ENCODE measurements at regions not wholly inside any gene's neighbourhood (a gene's known extent, or its start where the extent isn't known, plus 50 kb on each side); places are given as distances from the start of the nearest gene placed in this dataset.

GRCh38 chr12:46895726-46896125 lies 69.9 kb upstream of the SLC38A4 start:
- 0% methylated on average over 3 of the region's 3 CpGs for WGBS (ENCODE audit: insufficient coverage, low coverage, missing lambda C conversion rate)
- no peaks in the 10 kb centered on the region; a peak in 1 of 5 replicates for H3K27me3 ChIP-seq (ENCODE audit: control insufficient read depth in 2 of 2, insufficient read depth in 2 of 2, low read length in 2 of 2)
- in situ Hi-C loops (cut with MboI): no loop called here
- no peaks in the 10 kb centered on the region for H4K20me1 ChIP-seq (replicated peaks; ENCODE audit: control insufficient read depth, insufficient read depth, low read length)
- FAIRE-seq: no peak
- H3K9me1 ChIP-seq (ENCODE audit: control insufficient read depth, insufficient read depth, low read length): no peaks in the 10 kb centered on the region
- DNase-seq (ENCODE audit: extremely low read depth in 1 of 4, low spot score in 3 of 4): no peak
- no peak overlapping the region for H2AFZ ChIP-seq (ENCODE audit: low read depth, low read length)
- intact Hi-C loops (cut with micrococcal nuclease): no loop called here
- no peaks in the 10 kb centered on the region for H3K9me3 ChIP-seq (replicated peaks; ENCODE audit: control insufficient read depth, insufficient read depth, low read depth, low read length)
- H3K4me2 ChIP-seq (ENCODE audit: insufficient read depth, low read length): no peak overlapping the region
- ATAC-seq: no peak
- no peaks in the 10 kb centered on the region for H3K79me2 ChIP-seq (ENCODE audit: control insufficient read depth, insufficient read depth, low read length)
- no TSS peak for BruUV-seq (replicated peaks)
- H3K9ac ChIP-seq (ENCODE audit: insufficient read depth in 1 of 2, low read depth in 2 of 2, low read length in 2 of 2): no peak overlapping the region
- ChIA-PET CTCF (ENCODE audit: low intra/inter-chr PET ratio) (no interaction called here), POLR2A (no interaction called here)
- H3K4me3 ChIP-seq: no peak overlapping the region
- no peaks in the 10 kb centered on the region for H3K4me1 ChIP-seq (replicated peaks in 1 of 2; ENCODE audit: control insufficient read depth in 2 of 2, insufficient read depth in 2 of 2, low read length in 2 of 2)
- H3K36me3 ChIP-seq (ENCODE audit: control insufficient read depth, insufficient read depth, low read length): no peaks in the 10 kb centered on the region
- no peak for TF ChIP-seq NFYB (IDR thresholded peaks at IDR 0.05; ENCODE audit: extremely low read depth, insufficient read length)
- TF ChIP-seq RBM25 (IDR thresholded peaks at IDR 0.05; ENCODE audit: low read depth, low read length, severe bottlenecking): no peak
- TF ChIP-seq POLR3G (IDR thresholded peaks at IDR 0.05; ENCODE audit: extremely low read depth, insufficient read length, insufficient replicate concordance): no peak
- no peak for TF ChIP-seq PRPF4 (IDR thresholded peaks at IDR 0.05; ENCODE audit: insufficient read depth, low read depth, low read length, poor library complexity, severe bottlenecking)
- no peak for TF ChIP-seq ZFP36 (IDR thresholded peaks at IDR 0.05; ENCODE audit: low read depth, low read length, partially characterized antibody)
- no peak for TF ChIP-seq KAT8 (IDR thresholded peaks at IDR 0.05; ENCODE audit: low read depth)
- no peak for TF ChIP-seq ZNF263 (CRISPR knock-in tag; IDR thresholded peaks at IDR 0.05; ENCODE audit: borderline replicate concordance)
- no peak for TF ChIP-seq ZNF165 (CRISPR knock-in tag; IDR thresholded peaks at IDR 0.05; ENCODE audit: borderline replicate concordance)
- no peak for TF ChIP-seq MAFG (tag; conservative IDR thresholded peaks at IDR 0.05)
- TF ChIP-seq ZNF589 (CRISPR knock-in tag; IDR thresholded peaks at IDR 0.05; ENCODE audit: low read depth): no peak
- no peak for TF ChIP-seq ASH1L (IDR thresholded peaks at IDR 0.05; ENCODE audit: borderline replicate concordance, low read depth, partially characterized antibody)
- no peak for TF ChIP-seq ZNF398 (CRISPR knock-in tag; IDR thresholded peaks at IDR 0.05)
- no peak for TF ChIP-seq TAL1 (IDR thresholded peaks at IDR 0.05)
- no peak for TF ChIP-seq TEAD2 (tag; IDR thresholded peaks at IDR 0.05)
- no peak for TF ChIP-seq MYBL2 (IDR thresholded peaks at IDR 0.05; ENCODE audit: low read depth)
- no peak for TF ChIP-seq MYBL2 (CRISPR knock-in tag; IDR thresholded peaks at IDR 0.05; ENCODE audit: borderline replicate concordance)
- TF ChIP-seq GTF3C2 (IDR thresholded peaks at IDR 0.05; ENCODE audit: borderline replicate concordance, extremely low read depth, insufficient read length): no peak
- H3K27ac ChIP-seq (ENCODE audit: extremely low read depth, low read depth, low read length): no peak overlapping the region

Data from K562 (cell line).